ENCODE measurements at regions not wholly inside any gene's neighbourhood (a gene's known extent, or its start where the extent isn't known, plus 50 kb on each side); places are given as distances from the start of the nearest gene placed in this dataset.
"Not testable (repeated sequence)": the region's sequence is repeated elsewhere in the genome, so short reads cannot be mapped to it uniquely, and the experiment has no call there.

GRCh38 chr5:89187883-89188465 lies 305.0 kb upstream of the MEF2C start:
- DNase-seq, result peak in 1 of 3 experiments; percentile 17

DNA sequence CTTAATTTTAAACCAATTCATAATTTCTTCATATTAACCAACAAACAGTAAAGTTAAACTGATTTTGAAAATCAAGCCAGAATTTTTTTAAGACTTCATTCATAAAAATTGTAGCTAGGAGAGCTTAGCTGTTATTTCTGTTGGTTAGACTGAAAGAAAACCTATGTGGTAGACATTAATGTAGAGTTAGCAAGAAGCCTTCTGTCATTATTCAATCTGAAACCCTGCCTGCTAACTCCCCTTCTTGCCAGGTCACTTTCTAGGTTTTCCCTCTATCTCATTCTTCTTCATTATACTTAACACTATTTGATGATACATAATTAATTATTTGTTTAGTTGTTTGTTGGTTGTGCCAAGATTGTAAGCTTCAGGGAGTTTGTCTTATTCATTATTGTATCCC lies 304.3 kb upstream of the MEF2C start:
- no peak for DNase-seq

- no peak for DNase-seq
Observed at GRCh38 chr5:89181546-89181945, 298.6 kb upstream of the MEF2C start.

GRCh38 chr5:89179731-89180130 lies 296.7 kb upstream of the MEF2C start:
- no peak for DNase-seq

GRCh38 chr5:89178541-89178940 lies 295.6 kb upstream of the MEF2C start:
- DNase-seq, result no peak

GRCh38 chr5:89173528-89173927 lies 290.5 kb upstream of the MEF2C start:
- DNase-seq, result no peak

DNA sequence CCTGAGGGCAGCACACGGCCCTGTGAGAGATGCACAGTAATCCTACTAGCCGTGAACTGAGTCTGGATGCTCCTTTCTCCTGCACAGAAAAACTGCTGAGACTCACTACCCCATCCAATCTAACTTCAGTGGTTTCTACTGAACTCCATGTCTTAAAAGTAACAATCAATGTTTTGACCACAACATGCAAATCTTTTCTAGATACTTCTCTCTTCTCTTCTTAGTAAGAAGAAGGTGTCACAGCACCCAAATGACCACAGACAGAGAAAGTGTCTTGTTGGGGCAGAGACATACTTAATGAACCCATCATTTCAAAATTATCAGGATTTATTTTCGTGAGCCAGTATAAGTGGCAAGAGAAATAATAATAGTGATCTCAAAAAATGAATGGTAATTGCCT lies 285.8 kb upstream of the MEF2C start:
- DNase-seq, result no peak

DNA sequence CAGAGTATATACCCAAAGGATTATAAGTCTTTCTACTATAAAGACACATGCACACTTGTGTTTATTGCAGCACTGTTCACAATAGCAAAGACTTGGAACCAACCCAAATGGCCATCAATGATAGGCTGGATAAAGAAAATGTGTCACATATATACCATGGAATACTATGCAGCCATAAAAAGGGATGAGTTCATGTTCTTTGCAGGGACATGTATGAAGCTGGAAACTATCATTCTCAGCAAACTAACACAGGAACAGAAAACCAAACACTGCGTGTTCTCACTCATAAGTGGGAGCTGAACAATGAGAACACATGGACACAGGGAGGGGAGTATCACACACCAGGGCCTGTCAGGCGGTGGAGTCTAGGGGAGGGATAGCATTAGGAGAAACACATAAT lies 281.7 kb upstream of the MEF2C start:
- DNase-seq, result not testable (repeated sequence)

DNA sequence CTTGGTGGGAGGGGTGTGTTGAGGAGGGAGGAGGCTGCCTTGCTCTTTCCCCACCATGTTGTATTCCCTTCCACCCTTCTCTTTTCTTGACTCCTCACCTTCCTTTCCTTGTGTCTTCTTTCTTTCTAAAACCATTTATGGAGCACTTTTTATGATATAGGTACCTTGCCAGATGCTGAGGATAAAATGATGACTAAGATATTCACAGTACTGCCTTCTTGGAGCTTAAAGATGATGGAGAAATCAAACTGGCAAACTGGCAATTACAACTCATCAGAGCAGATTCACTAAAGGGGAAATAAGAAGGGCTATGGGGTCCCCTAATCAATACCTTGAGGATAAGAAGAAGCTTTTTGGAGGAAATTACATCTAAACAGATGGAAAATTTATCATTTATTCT lies 273.2 kb upstream of the MEF2C start:
- no peak for DNase-seq

GRCh38 chr5:89147031-89147430 lies 264.0 kb upstream of the MEF2C start:
- no peak for DNase-seq

DNA sequence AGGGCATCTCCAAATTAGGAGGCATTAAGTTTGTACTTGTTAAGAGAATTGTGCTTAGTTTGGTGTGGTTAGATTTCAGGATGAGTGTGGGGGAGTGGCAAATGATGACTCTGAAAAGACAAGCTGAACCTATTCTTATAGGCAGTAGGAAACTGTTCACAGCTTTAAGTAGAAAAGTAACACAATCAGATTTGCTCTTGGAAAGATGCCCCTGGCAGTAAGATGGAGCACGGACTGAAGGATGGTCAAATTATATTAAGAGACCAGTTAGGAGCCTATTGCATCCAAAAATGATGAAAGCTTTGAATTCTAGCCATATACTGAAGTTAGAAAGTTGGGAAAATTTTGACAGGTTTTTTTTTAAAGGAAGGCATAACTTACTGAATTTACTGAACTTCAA lies 254.2 kb upstream of the MEF2C start:
- no peak for DNase-seq

GRCh38 chr5:89133975-89134374 lies 251.0 kb upstream of the MEF2C start:
- DNase-seq, result no peak

GRCh38 chr5:89133129-89133528 lies 250.1 kb upstream of the MEF2C start:
- no peak for DNase-seq

- DNase-seq, result no peak
Observed at GRCh38 chr5:89130851-89131250, 247.9 kb upstream of the MEF2C start.

GRCh38 chr5:89129941-89130340 lies 247.0 kb upstream of the MEF2C start:
- no peak for DNase-seq

DNA sequence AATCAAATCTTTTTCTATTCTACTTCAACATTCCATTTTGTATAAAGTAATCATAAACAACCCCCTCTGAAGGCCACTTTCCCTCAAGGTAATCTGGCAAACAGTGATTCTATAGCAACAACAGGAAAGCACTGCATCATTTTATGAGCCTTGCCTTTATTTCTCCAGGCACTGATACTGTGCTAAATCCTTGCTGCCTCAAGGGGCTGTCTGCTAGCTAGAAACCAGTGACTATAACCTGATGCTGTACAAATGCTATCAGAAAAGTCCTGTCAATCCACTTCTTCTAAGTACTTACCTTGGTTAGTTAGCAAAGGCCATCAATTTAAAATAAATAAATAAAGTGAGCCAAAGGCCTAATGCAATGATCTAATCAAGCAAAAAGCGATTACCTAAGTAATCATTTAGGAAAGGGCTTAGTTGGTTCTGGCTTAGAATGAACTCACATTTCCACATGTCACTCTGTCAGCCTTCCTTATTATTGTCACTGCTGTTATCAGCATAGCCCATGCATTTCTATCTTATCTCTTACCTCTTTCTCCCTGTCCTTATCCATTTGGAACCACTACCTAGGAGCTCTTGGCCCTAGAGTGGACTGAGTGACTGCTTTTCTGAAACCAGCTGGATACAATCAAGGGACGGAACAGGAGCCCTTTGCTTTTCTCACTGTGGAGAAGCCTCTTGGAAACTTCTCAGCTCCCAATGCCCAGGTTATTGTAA lies 246.1 kb upstream of the MEF2C start:
- DNase-seq, result no peak

GRCh38 chr5:89128092-89128491 lies 245.1 kb upstream of the MEF2C start:
- DNase-seq, result no peak

GRCh38 chr5:89127191-89127590 lies 244.2 kb upstream of the MEF2C start:
- no peak for DNase-seq

DNA sequence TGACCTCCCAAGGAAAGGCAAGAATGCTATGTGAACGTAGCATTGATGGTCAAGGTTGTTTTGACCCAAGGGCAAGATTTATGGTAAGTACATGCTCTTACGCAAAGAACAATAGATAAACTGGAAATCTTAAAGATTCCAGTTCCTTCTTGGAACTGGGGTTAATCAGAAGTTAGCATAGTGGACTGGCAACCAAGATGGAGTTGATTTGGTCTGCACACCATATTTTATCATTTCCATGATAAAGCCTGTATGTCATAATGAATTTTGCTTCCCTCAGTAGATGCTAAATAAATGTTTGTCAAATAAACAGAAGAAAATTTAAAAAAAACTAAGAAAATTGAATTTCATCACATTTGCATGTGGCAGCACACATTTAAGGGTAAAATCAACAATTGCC lies 242.4 kb upstream of the MEF2C start:
- DNase-seq, result no peak

- DNase-seq, result no peak
Observed at GRCh38 chr5:89123581-89123980, 240.6 kb upstream of the MEF2C start.

DNA sequence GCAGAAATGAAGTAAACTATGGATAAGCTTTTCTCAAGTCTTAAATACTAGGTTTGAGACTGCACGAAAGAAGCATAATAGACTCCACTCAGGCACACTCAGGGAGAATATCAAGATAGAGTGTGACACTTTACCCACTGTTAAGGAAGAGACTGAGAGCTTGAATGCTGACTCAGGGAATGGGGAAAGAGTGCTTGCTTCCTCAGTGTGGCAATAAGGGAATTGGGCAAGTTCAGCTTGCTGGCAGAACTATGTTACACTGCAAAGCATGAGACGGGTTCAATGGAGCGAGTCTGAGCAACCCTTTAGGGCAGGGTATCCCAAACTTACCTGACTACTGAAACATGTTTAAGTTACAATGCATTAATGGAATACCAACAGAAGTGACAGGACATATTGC lies 237.7 kb upstream of the MEF2C start:
- DNase-seq, result no peak

- DNase-seq, result no peak
Observed at GRCh38 chr5:89117124-89117644, 234.2 kb upstream of the MEF2C start.

- no peak for DNase-seq
Observed at GRCh38 chr5:89110916-89111646, 228.1 kb upstream of the MEF2C start.

GRCh38 chr5:89106480-89106879 lies 223.5 kb upstream of the MEF2C start:
- no peak for DNase-seq
